ENCODE measurements at regions not wholly inside any gene's neighbourhood (a gene's known extent, or its start where the extent isn't known, plus 50 kb on each side); places are given as distances from the start of the nearest gene placed in this dataset.
"Not testable (repeated sequence)": the region's sequence is repeated elsewhere in the genome, so short reads cannot be mapped to it uniquely, and the experiment has no call there.

DNA sequence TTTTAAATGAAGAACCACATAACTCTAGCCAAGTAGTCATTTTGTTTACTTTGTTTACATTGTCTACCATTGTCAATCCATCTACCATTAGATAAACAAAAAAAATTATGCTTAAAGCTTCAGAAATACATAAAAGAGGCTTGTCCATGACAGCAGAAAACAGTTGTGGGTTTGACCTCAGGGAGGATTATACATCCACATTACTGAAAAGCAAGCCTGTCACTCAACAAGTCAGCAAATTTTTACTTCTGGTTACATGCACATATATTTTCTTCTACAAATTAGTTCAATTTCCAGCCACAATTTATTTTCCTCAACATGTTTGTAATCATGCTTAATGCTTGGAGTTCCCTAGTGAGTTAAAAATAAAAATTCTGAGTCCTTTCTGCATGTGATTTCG, 713.3 kb downstream of the COL12A1 start:
- DNase-seq (ENCODE audit: low read depth in 2 of 2) = no peak

DNA sequence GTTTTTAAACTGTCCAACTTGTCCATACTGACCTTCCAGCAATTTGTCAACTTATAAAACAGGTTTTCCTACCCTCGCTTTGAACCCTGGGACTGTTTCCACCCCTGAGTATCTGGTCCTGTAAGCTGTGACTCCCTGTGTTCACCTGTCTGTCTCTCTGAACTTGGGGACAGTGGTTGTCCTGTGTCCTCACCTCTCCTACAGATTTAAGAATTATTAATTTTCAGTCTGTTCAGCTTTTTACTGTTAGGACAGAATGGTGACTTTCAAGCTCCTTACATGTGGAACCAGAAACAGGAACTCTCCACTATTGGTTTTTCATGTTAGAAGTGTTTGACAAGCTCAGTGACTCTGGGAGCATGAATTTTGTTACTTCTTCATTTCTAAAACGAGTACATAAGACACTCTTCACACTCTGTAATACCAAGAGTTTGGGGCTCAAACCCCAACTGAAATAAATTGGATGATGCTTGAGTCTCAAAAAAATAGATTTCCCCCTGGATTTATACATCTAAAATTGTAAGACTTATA, 713.9 kb downstream of the COL12A1 start:
- DNase-seq (ENCODE audit: low read depth in 2 of 2) = no peak

DNA sequence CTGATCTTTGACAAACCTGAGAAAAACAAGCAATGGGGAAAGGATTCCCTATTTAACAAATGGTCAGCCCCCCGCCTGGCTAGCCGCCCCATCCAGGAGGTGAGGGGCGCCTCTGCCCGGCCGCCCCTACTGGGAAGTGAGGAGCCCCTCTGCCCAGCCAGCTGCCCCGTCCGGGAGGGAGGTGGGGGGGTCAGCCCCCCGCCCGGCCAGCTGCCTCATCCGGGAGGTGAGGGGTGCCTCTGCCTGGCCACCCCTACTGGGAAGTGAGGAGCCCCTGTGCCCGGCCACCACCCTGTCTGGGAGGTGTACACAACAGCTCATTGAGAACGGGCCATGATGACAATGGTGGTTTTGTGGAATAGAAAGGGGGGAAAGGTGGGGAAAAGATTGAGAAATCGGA, 717.1 kb downstream of the COL12A1 start:
- DNase-seq (ENCODE audit: low read depth in 2 of 2) = not testable (repeated sequence)

DNA sequence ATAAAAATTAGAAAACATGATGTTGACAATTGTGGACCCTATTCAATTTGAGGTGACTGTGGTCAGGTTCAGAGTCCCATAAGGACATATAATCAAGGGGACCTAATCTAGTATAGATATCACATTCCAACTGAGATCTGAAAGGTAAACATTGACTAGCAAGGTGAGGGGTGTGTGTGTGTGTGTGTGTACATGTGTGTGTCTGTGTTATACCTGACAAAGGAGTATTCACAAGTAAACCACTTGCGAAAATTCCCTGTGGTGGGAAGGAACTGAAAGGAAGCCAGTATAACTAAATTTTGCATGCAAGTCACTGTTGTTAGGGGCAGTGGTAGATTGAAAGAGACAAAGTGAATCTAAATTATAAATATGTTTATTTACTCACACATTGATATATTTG, 723.7 kb downstream of the COL12A1 start:
- DNase-seq (ENCODE audit: low read depth in 2 of 2) = no peak

DNA sequence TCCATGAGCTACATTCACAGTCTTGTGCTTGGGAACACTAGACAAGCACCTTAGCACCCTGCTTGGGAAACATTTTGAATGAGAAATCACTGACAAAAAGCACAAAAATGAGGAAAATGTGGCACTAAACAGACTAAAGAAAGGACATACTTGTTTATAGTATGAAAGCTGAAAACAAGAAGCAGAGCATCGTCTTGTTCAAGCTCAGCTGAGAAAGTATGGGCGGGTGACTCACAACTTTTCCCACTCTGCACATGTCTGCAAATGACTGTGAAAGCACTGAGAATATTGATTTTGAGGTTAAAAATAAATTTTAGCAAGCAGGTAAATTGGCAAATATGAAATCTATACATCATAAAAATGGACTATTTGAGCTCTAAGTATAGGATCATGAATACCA, 725.3 kb downstream of the COL12A1 start:
- DNase-seq (ENCODE audit: low read depth in 2 of 2) = no peak

DNA sequence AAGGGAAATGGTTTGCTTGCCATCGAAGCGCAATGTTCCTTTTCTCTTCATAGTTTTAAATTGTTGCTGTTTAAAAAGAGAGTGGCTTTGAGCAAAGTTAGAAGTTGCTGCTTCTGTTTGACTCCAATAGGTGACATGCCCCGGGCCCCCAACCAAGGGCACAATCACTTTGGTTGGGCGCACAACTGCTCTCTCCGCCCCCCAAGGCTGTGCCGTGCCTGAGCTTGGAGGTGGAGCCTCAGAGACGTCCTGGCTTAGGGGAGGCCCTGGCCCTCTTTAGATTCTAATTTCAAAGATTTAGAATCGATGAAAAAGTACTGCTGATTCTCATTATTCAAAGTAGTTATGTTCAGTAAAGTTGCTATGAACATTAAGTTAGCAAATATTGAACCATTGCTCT, 725.9 kb downstream of the COL12A1 start:
- no peak for DNase-seq (ENCODE audit: low read depth in 2 of 2)

DNA sequence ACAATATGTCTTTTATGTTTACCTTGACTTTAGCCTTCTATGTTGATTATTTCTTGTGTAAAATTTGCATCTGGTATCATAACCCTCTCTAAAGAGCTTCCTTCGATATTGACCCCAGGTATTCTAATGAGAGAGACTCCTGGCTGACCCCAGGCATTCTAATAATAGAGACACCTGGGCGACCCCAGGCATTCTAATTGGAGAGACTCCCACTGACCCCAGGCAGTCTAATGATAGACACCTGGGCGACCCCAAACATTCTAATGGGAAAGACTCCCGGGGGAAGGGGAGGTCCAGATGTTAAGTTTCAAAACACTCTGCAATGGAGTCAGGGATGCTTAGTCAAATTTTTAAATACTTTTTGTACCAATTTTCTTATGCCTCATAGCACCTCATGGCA, 726.4 kb downstream of the COL12A1 start:
- no peak for DNase-seq (ENCODE audit: low read depth in 2 of 2)

DNA sequence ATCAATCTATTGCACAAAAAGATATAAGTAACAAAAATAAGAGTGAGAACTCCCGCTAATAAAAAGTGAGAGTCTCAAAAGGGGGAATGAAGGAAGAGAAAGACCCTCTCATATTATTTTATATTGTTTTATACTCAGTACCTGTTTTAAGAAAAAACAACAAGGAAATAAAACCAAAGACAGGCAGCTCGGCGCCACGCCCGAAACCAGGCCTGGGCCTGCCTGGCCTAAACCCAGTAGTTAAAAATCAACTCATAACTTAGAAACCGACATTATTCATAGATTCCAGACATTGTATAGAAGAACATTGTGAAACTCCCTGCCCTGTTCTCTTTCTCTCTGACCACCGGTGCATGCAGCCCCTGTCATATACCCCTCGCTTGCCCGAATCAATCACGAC, 731.8 kb downstream of the COL12A1 start:
- DNase-seq (ENCODE audit: low read depth in 2 of 2) = not testable (repeated sequence)

DNA sequence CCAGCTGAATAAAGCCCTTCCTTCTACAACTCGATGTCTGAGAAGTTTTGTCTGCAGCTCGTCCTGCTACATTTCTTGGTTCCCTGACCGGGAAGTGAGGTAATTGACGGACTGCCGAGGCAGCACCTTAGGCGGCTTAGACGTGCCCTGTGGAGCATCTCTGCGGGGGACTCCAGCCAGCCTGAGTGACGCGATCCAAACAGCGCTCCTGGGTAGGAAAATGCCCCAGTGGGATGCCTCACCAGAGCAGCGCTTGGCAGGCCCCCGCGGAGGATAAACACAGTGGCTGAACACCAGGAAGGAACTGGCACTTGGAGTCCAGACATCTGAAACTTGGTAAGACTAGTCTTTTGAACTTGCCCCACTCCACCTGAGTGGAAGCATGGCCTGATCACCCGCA, 737.3 kb downstream of the COL12A1 start:
- not testable (repeated sequence) for DNase-seq (ENCODE audit: low read depth in 2 of 2)

DNA sequence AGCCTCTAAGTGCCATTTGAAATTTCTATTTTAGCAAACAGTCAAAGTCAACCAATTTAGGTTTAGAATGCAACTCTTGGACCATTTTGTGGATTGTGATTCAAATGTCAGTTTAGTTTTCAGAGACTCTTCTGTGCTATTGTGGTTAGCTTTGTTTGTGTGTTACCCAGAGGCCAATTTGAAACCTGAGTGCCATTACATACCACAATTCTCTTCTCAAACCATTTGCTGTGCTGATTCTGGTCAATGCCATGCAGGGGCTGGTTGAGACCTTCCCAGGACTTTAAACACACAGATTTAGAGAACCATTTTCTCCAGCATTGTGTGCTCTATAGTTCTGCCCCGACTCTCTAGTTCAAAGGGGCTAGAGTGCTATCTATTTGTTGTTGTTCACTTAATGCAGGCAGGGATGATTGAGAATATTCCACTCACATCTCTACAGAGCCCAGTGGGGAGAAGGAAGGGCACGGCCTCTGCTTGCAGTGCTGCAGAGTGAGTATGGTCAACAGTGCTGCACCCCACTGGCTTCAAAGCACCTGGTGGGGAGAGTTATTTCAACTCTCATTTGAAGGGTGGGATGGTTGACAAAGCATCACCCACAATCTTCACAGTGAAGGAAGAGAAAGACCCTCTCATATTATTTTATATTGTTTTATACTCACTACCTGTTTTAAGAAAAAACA, 738.2 kb downstream of the COL12A1 start:
- DNase-seq (ENCODE audit: low read depth in 2 of 2) = no peak

DNA sequence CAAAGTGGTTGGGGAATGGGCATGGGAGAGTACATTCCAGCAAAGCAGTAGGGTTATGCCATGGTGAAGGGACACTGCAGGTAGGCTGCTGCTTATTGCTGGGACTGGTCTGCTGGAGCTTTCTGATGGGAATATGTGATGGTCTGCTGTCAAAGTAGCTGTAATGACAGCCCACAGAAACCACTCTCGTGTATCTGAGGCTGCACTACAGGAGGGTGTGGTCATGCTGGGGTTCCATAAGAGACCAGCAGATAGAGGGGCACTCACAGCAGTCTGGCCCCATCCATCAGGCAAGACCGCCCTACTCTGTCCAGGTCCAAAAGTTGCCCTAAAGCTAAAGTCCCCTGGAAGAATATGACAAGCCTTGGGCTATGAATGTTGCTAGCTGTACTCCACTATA, 739.3 kb downstream of the COL12A1 start:
- DNase-seq (ENCODE audit: low read depth in 2 of 2) = no peak

DNA sequence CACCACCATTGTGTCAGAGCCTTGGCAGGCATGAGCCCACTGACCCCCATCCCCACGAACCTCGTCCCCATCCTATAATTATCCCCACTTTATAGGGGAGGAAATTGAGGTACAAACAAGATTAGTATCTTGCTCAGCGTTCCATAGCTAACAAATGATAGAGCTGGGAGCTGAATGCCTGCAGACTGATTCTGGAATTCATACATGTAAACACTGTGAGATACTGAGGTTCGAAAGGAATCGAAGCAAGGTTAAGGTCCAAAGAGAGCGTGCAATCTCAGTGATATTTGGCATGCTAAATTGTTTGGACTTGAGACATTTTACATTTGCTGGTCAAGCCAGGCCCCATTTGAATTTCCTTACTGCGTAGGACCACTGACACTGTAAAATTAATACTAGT, 746.6 kb downstream of the COL12A1 start:
- DNase-seq (ENCODE audit: low read depth in 2 of 2) = no peak

DNA sequence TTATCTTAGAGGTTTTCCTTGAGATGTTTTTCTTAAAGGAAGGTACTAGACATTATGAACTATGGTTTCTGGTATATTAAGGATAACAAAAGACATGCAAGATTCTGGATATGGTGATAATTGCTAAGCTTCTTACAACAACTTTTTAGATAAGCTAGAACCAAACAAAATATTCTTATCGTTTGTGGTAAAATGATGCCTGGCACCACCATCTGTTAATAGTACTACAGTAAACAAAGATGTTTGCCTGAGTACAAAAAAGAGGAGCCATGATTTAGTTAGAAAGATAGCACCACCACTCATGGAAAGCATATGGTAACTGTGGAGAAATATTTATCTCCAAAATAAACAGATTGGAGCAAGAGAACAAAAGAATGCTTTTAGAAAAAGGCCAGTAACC, 747.3 kb downstream of the COL12A1 start:
- no peak for DNase-seq (ENCODE audit: low read depth in 2 of 2)

DNA sequence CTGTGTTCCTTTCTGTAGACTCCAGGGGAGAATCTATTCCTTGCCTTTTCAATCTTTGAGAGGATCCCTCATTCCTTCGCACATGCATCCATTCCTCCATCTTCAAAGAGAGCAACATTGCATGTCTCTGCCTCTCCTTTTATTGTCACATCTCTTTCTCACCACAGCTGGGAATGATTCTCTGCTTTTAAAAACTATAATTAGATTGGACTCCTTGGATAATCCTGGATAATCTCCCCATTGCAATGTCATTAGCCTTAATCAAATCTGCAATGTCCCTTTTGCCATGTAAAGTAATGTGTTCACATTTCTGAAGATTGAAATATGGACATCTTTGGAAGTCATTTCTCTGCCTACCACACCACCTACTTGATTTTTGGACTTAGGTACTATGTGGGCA, 750.1 kb downstream of the COL12A1 start:
- no peak for DNase-seq (ENCODE audit: low read depth in 2 of 2)

DNA sequence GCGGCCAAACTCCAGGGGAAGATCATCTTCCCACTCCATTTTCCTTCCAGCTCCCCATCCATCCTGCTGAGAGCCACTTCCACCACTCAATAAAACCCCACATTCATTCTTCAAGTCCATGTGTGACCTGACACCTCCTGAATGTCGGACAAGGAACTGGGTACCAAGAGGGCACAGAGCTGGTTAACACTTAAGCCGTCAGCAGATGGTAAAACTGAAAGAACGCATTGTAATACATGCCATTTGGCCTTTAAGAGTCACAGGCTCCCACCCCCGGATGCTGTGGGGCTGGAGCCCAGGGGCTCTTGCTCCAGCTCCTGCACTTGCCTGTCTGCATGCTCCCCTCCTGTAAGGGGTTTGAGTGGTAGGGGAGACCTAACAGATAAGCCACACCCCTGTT, 753.9 kb downstream of the COL12A1 start:
- DNase-seq (ENCODE audit: low read depth in 2 of 2) = no peak

DNA sequence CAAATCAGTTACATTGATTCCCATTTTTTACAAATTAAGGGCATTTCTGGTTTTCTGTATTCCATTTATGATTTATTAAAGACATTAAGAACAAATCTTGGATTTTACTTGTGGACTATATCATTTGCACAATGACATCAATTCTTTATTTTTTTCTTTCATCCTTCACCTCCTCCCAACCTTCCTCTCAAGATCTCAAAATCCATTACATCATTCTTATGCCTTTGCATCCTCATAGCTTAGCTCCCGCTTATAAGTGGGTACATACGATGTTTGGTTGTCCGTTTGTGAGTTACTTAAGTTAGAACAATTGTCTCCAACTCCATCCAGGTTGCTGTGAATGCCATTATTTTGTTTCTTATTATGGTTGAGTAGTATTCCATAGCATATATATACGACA, 752.8 kb downstream of the CD109 start:
- no peak for DNase-seq (ENCODE audit: low read depth in 2 of 2)

DNA sequence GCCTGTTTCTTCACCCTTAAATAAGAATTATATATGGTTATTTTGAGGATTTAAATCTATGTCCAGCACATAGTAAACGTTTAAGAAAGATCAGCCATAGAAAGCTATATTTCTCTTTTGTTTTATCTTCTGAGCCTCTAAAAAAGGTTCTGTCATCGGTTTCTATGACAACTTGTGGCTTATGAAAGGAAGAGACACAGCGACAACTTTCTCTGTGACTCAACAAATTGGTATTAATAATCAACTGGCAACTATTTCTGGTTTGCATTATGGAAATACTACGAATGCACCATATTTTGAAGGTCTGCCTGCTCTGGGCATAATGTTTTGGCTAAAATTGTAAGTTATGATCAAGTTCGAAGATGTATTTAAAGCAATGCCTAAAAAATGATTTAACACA, 751.0 kb downstream of the CD109 start:
- DNase-seq (ENCODE audit: low read depth in 2 of 2) = peak; percentile 12 to 20

DNA sequence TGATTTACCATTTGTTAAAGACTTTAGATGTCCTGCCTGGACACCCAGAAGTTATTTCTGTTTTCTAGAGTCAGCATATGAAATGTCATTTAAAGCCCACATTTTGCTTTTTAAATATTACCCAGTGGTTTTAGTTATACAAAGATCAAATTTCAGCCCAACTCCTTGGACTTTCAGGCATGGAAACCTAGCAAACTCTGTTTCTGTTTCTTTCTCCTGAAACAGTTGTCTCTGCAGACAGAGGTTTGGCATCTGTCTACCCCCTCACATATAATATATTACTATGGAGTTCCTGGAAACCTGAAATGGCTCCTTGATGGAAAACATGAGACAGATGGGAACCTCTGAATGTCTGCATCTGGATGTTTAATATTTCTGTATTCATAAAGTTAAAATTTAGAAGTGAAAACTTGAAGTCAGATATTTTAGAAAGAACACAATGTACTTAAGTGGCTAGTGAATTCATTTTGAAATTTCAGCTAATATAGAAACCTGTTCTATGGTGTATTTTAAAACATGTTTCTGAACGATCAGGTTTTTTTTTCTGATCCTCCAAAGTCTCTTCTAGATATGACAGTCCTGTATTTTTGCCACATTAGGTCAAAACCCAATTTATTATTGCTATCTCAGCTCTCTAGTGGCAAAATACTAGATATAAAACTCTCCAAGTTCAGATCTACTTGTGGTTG, 743.3 kb downstream of the CD109 start:
- DNase-seq (ENCODE audit: low read depth in 2 of 2) = no peak

DNA sequence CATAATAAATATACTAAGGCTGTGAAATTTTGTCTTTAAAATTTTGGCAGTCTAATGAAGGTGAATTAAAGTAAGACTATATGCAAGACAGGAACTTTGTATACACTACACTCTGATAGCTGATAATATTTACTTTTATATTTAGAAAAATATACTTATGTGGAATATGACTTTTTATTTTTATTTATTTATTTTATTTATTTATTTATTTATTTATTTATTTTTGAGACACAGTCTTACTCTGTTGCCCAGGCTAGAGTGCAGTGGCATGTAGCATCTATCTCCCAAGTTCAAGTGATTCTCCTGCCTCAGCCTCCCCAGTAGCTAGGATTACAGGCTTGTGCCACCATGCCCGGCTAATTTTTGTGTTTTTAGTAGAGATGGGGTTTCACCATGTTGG, 742.4 kb downstream of the CD109 start:
- DNase-seq (ENCODE audit: low read depth in 2 of 2) = not testable (repeated sequence)

DNA sequence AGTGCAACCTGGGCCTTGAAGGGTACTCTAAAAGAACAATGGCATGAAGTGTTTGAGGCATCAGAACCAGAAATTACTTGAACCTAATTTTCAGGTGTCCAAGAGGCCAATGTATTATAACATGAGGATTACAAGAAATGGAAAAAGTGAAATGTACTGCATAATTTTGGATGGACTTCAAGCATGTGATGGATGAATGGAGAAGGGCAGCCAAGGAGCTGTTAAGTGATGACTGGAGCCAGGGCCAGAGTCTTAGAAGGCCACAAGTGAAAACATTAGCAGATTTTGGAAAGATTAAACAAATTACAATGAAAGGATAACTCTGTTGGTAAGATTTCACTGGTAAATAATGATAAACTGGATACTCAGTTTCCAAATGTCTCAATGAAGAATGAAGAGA, 738.2 kb downstream of the CD109 start:
- no peak for DNase-seq (ENCODE audit: low read depth in 2 of 2)

DNA sequence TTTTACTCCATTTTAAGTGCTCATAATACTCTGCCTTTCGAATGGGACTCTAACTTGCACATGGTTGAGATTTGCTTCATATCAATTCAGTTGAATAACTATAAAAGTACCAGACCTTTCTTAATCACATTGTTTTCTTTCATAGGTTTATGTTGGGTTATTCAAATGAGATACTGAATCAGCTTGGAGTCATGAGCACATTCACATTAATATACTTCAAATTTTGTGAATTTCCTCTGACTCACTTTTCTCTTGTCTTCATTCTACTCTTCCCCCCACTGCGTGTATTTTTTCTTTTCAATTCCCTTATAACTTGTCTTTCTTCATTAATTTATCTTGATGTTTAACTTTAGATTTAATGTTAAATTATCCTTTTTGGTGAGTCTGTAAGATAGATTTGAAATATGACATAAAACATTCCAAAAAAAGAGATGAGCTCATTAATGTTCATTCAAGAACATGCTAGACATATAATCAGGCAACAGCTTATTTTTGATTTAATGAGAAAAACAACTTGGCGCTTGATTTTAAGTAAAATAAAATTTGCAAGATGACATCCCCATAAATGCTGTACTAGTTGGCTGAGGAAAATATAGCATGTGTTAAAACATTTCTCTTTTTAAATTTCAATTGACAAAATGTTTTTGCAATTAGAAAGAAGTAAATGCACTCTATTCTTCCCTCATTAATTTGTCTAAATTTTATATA, 736.0 kb downstream of the CD109 start:
- DNase-seq (ENCODE audit: low read depth in 2 of 2) = no peak

DNA sequence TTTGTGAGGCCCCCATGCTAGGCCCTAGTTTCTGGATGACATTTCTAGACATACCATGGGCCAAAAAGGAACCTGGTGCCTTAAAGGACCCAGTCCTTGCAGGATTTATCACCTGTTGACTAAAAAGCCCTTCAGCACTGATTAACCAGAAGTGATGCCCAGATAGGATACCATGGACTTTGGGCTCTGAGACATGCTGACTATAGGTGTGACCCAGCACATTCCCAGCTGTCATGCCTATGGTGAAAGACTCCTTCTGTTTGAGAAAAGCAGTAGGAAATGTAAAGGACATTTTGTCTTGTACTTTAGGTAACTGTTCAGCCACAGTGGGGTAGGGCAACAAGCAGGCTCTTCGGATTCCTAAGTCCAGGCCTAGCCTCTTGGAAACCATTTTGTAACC, 724.2 kb downstream of the CD109 start:
- no peak for DNase-seq (ENCODE audit: low read depth in 2 of 2)

DNA sequence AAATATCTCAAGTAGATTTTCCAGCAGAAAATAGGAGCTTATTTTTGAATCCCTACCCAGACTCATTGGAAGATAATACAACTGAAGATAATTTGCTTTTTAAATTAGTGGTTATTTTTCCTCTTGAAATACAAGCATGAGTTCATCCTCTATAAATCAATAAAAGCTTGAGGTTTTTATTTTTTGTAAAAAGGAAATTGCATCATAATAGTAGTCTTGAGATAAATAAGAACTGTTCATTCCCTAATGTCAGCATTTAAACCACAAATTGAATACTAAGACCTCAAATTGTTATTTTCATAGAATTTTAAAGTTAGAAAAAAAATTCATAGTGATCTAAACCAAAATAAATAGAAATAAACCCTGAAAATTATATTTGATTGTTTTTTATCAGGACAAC, 719.1 kb downstream of the CD109 start:
- peak; percentile 28 to 31 for DNase-seq (ENCODE audit: low read depth in 2 of 2)

Data from fibroblast of skin of left quadriceps (primary cell).